ENCODE measurements at regions not wholly inside any gene's neighbourhood (a gene's known extent, or its start where the extent isn't known, plus 50 kb on each side); places are given as distances from the start of the nearest gene placed in this dataset.

DNA sequence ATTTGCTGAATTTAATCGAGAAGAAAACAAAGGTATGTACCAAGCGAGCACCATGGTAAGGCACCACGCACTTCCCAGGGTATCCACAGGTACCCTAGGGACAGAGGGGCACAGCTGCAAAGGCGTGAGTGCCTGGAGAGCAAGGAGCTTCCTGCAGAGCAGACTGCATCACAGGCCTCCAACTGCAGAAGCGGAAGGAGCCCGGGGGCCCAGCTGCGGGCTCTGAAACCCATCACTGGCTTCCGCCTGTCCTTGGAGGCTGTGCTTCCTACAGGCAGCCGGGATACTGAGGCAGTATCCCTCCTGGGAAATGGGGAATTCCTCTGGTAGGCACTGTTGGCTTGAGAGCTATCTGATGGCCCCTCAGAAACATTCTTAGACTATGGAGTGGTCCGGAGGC is 217.4 kb upstream of the GMDS start:
- H4K20me1 ChIP-seq (ENCODE audit: low read length) = no peaks in the 10 kb centered on the region
- no peak overlapping the region for H3K27ac ChIP-seq (ENCODE audit: low read length)
- H3K36me3 ChIP-seq (ENCODE audit: low read depth, low read length) = no peaks in the 10 kb centered on the region
- no peak overlapping the region for H2AFZ ChIP-seq (ENCODE audit: low read length)
- intact Hi-C loops (cut with micrococcal nuclease) = no loop called here
- ATAC-seq (no peak), DNase-seq (no peak)
- TF ChIP-seq, protein P1, sequence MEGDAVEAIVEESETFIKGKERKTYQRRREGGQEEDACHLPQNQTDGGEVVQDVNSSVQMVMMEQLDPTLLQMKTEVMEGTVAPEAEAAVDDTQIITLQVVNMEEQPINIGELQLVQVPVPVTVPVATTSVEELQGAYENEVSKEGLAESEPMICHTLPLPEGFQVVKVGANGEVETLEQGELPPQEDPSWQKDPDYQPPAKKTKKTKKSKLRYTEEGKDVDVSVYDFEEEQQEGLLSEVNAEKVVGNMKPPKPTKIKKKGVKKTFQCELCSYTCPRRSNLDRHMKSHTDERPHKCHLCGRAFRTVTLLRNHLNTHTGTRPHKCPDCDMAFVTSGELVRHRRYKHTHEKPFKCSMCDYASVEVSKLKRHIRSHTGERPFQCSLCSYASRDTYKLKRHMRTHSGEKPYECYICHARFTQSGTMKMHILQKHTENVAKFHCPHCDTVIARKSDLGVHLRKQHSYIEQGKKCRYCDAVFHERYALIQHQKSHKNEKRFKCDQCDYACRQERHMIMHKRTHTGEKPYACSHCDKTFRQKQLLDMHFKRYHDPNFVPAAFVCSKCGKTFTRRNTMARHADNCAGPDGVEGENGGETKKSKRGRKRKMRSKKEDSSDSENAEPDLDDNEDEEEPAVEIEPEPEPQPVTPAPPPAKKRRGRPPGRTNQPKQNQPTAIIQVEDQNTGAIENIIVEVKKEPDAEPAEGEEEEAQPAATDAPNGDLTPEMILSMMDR (conservative IDR thresholded peaks at IDR 0.05; ENCODE audit: low read depth, low read length) = no peak
- TF ChIP-seq EZH2phosphoT487 (IDR thresholded peaks at IDR 0.05; ENCODE audit: borderline replicate concordance, low read length) (no peak), EZH2 (IDR thresholded peaks at IDR 0.05; ENCODE audit: low read length, unreplicated experiment) (no peak)
- no peak overlapping the region for H3K9ac ChIP-seq (ENCODE audit: low read length)
- H3K4me2 ChIP-seq (ENCODE audit: low read length) = no peak overlapping the region
- no peaks in the 10 kb centered on the region for H3K79me2 ChIP-seq (ENCODE audit: low read length)
- CTCF ChIA-PET = no interaction called here
- H3K4me3 ChIP-seq (ENCODE audit: low read length) = no peak overlapping the region
- no peaks in the 10 kb centered on the region for H3K9me2 ChIP-seq (replicated peaks; ENCODE audit: low read length)
- no peaks in the 10 kb centered on the region for H3K9me3 ChIP-seq (ENCODE audit: low read length)
- POLR2A ChIA-PET (ENCODE audit: unreplicated experiment) = no interaction called here
- no peaks in the 10 kb centered on the region for H3K4me1 ChIP-seq (ENCODE audit: insufficient read depth, low read length)
- no peaks in the 10 kb centered on the region for H3F3A ChIP-seq (ENCODE audit: low read length, unreplicated experiment)
- BruUV-seq (replicated peaks) = no TSS peak
- 0 out of 2 replicates have a peak, but pooled peaks cover 5% of the 10 kb centered on the region for H3K27me3 ChIP-seq (ENCODE audit: low read length)

DNA sequence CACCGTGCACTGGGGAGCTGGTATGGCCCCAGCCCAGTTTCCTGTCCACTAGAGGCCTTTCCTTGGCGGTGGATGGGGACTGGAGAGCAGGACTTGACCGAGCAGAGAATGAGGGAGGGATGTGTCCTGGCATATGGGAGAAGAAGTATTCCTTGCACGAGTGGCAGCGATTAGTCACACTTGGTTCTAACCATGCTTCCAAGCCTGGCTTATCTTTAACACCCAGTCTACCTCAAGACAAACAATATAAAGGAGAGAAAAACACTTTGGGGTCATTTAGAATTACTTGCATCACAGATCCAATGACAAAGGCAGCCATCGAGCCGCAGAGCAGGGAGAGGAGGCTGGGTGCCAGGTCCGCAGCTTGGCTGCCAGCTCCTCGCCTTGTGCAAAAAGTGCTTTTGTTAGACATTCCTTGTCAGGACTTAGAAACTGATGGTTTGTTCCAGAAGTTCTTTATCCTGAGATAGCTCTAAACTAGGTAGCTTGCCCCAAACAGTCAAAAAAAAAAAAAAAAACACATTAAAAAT is 214.9 kb upstream of the GMDS start:
- H3K27me3 ChIP-seq (ENCODE audit: low read length) = no peaks in the 10 kb centered on the region
- H3K27ac ChIP-seq (ENCODE audit: low read length) = no peak overlapping the region
- no peak overlapping the region for H3K9ac ChIP-seq (ENCODE audit: low read length)
- no TSS peak for BruUV-seq (replicated peaks)
- ChIA-PET CTCF (no interaction called here), POLR2A (ENCODE audit: unreplicated experiment) (no interaction called here)
- H3K9me3 ChIP-seq (ENCODE audit: low read length) = no peaks in the 10 kb centered on the region
- no peaks in the 10 kb centered on the region for H3K36me3 ChIP-seq (ENCODE audit: low read depth, low read length)
- H3K79me2 ChIP-seq (ENCODE audit: low read length) = no peaks in the 10 kb centered on the region
- ATAC-seq (no peak), DNase-seq (no peak)
- no peaks in the 10 kb centered on the region for H4K20me1 ChIP-seq (ENCODE audit: low read length)
- H3K4me3 ChIP-seq (ENCODE audit: low read length) = no peak overlapping the region
- TF ChIP-seq, protein P1 (conservative IDR thresholded peaks at IDR 0.05; ENCODE audit: low read depth, low read length) = no peak
- no peak for TF ChIP-seq EZH2phosphoT487 (IDR thresholded peaks at IDR 0.05; ENCODE audit: borderline replicate concordance, low read length)
- no peak for TF ChIP-seq EZH2 (IDR thresholded peaks at IDR 0.05; ENCODE audit: low read length, unreplicated experiment)
- no peak overlapping the region for H3K4me2 ChIP-seq (ENCODE audit: low read length)
- H3F3A ChIP-seq (ENCODE audit: low read length, unreplicated experiment) = no peaks in the 10 kb centered on the region
- H3K4me1 ChIP-seq (ENCODE audit: insufficient read depth, low read length) = no peaks in the 10 kb centered on the region
- intact Hi-C loops (cut with micrococcal nuclease) = no loop called here
- H2AFZ ChIP-seq (ENCODE audit: low read length) = no peak overlapping the region
- no peaks in the 10 kb centered on the region for H3K9me2 ChIP-seq (replicated peaks; ENCODE audit: low read length)

DNA sequence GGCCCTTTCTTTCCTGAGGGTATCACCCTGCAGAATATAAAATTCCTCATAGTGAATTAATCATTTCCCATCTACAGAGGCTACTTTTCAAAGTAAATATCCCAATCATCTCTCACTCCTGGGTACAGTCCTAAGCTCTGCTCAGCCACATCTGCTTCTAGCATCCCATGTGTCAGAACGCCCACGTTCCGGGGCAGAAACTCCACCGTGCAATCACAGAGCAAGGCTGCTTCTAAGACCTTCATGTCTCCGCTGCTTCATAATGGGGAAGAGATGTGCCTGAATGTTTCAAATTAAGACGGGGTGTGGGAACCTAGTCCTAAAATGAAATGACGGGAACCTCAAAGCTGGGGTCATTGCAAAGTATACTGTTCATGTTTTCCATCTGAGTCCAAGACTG is 208.8 kb upstream of the GMDS start:
- Histone ChIP-seq H3K4me3 (ENCODE audit: low read length) (no peak overlapping the region), H3K36me3 (ENCODE audit: low read depth, low read length) (no peaks in the 10 kb centered on the region), H4K20me1 (ENCODE audit: low read length) (no peaks in the 10 kb centered on the region), H3K79me2 (ENCODE audit: low read length) (no peaks in the 10 kb centered on the region), H3K4me2 (ENCODE audit: low read length) (no peak overlapping the region), H2AFZ (ENCODE audit: low read length) (no peak overlapping the region), H3K27me3 (ENCODE audit: low read length) (no peaks in the 10 kb centered on the region), H3K9me3 (ENCODE audit: low read length) (no peaks in the 10 kb centered on the region), H3K4me1 (ENCODE audit: insufficient read depth, low read length) (peaks cover 11% of the 10 kb centered on the region), H3K9ac (ENCODE audit: low read length) (no peak overlapping the region), H3F3A (ENCODE audit: low read length, unreplicated experiment) (no peaks in the 10 kb centered on the region), H3K27ac (ENCODE audit: low read length) (no peak overlapping the region), H3K9me2 (replicated peaks; ENCODE audit: low read length) (no peaks in the 10 kb centered on the region)
- TF ChIP-seq, protein P1 (conservative IDR thresholded peaks at IDR 0.05; ENCODE audit: low read depth, low read length) = no peak
- TF ChIP-seq EZH2phosphoT487 (IDR thresholded peaks at IDR 0.05; ENCODE audit: borderline replicate concordance, low read length) = no peak
- no peak for TF ChIP-seq EZH2 (IDR thresholded peaks at IDR 0.05; ENCODE audit: low read length, unreplicated experiment)
- DNase-seq (no peak), ATAC-seq (no peak)
- POLR2A ChIA-PET (ENCODE audit: unreplicated experiment) = no interaction called here
- BruUV-seq (replicated peaks) = no TSS peak
- CTCF ChIA-PET = no interaction called here
- intact Hi-C loops (cut with micrococcal nuclease) = no loop called here

Measured in PC-3 (cell line).